Fibroblast of peridontal ligament (primary cell): ENCODE measurements at regions not wholly inside any gene's neighbourhood (a gene's known extent, or its start where the extent isn't known, plus 50 kb on each side); places are given as distances from the start of the nearest gene placed in this dataset.
A peak's percentile ranks its signal among the peaks of the same experiment; 100 is the strongest.

ENCODE experiments used
- DNase-seq: peaks from one replicate; pipeline ENCODE4 v3.0.0-alpha.2; 2010; ENCODE audit errors: extremely low read depth

DNA sequence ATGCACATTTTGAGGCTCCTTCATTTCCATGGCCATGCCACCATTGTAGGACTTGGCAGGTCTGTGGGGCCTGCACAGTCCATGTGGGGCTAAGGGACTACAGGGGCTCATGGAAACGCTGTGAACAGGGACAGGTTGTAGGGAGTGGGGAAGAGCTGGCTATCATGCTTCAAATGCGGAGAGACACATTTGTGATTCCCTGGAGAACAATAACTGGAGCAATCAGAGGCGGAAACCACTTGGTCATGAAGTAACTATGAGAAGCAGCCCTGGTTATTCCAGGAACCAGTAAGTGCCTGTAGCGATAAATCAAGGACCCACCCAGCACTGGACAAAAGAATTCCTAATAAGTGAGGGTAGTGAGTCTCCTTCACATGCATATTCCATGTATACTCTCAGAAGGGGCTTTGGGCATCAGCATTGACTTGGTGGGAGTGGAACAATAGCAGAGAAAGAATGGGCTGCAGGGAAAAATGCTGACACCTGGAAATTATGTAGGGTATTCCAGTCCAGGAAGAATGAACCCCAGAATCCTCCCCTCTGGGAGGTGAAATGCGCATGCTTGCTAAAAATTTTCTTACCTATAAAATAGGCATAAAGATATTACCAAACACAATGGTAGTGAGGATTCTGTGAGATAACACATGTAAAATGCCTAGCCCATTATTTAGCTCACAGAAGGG, 251.4 kb upstream of the ROPN1 start:
- DNase-seq: no peak

DNA sequence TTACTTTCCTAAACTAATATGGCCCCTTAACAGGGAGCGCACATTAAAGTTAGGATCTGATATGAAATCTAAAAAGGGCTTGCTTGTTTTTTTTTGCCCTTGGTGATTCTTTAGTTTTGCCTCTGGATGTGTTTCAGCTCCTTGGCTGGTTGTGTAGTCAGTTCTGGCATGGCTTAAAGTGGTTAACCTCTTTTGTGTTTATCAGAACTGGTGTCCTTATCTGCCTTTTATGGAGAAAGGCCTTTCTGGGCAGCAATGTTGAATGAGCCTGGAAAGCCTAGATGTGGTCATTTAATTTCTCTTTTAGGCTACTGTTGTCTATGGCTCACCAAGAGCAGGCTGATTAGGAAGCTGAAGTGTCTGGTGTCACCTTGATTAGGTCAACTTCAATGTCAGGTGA, 254.5 kb upstream of the ROPN1 start:
- DNase-seq: peak; percentile 11

DNA sequence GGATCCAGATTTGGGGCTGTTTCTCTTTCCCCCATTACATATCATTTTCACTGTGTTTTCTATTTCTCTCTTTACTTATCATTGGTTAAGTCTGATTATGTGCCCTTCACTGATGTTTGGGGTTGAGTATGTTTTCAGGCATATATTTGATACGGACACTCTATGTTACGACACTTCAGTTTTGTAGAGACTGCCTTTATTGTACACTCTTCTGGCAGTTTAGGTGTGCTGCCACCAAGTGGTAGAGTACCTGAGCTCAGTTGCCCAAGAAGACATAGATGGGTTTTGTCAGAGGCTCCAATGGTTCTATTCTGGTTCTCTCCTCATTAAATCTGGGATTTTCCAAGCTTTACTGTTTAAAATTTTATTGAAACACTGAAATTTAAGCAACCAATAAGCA, 255.0 kb upstream of the ROPN1 start:
- DNase-seq: no peak

DNA sequence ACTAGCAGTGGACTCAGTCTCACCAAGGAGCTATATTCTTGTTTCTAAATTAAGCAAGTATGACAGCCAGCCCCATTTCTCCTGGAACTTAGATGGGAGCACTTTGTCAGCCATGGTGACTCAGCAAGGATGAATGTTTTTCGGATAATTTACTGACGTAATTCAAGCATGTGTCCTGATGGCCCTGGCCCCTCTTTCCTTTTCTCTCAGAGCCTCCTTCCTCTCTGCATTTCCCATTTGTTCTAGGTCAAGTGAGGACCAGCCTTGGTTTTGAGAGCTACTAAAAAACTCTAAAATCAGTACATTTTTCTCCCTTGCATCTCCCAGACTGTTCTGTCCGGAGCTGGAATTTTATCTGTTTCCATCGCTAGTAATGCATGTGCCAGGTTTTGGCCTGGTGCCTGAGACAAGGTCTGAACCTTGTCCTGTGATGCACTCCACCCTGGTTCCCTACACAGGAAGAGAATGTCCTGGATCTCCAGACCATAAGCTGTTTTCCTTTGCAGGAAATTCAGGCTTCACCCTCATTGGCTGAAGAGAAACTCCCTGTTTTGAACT, 256.6 kb upstream of the ROPN1 start:
- peak; percentile 71 for DNase-seq

GRCh38 chr3:124249038-124249437, 257.1 kb upstream of the ROPN1 start:
- no peak for DNase-seq

- DNase-seq: no peak
These were observed 258.1 kb upstream of the ROPN1 start for GRCh38 chr3:124250053-124250452.

- no peak for DNase-seq
These were observed 264.2 kb upstream of the ROPN1 start for GRCh38 chr3:124256156-124256555.

GRCh38 chr3:124256599-124256998, 264.7 kb upstream of the ROPN1 start:
- no peak for DNase-seq

GRCh38 chr3:124257336-124257864, 265.5 kb upstream of the ROPN1 start:
- DNase-seq: no peak

DNA sequence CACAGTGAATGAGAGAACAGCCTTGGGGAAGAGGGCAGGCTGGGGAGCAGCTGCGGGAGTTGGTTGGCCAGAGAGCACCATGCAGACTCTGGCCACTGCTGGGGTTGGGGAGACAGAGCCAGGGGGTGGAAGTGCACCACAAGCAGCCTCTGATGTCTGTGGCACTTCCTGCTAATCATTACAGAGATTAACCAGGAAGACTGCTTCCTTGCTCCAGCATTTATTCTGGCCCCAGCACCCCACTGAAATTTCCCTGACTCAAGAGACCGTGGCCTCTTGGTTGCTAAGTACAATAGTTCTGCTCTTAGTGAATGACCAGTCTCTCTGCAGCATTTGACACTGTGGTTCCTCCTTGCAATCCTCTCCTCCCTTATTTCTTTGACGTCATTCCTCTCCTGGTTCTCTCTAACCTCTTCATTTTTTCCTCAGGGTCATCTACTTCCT, 266.2 kb upstream of the ROPN1 start:
- no peak for DNase-seq

GRCh38 chr3:124260206-124260915, 268.4 kb upstream of the ROPN1 start:
- DNase-seq: peak; percentile 75

DNA sequence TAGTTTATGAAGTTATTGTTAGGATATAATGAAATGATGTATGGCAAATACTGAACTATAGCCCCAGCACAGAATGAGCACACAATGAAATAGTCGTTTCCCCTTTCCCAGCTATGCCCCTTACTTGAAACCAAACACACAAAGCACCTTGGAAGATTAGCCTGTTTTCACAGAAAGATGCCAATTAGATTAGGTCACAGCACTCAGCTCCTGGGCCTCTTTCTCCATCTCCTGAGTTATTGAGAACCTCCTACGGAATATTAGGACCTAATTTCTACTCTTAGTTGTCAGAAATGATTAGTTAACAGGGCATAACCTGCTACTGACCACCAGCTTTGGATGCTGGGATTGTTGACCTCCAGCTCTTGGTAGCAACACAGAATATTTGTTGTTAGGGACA, 269.4 kb upstream of the ROPN1 start:
- DNase-seq: no peak

DNA sequence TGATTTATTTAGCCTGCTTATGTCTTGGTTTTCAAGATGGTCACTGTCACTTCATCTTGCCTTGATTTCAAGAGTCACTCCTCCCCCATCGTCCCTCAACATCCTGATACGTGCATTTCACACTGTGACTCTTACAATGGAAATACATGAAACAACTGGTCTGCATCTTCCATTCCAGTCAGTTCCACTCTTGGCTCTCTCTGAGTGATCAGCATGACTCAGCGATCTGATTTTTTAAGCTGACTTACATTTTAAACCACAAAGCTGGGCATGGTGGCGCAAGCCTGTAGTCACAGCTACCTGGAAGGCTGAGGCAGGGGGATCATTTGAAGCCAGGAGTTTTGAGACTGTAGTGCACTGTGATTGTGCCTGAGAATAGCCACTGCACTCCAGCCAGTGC, 271.2 kb upstream of the ROPN1 start:
- peak; percentile 95 for DNase-seq

- no peak for DNase-seq
These were observed 272.4 kb upstream of the ROPN1 start for GRCh38 chr3:124264346-124264745.

DNA sequence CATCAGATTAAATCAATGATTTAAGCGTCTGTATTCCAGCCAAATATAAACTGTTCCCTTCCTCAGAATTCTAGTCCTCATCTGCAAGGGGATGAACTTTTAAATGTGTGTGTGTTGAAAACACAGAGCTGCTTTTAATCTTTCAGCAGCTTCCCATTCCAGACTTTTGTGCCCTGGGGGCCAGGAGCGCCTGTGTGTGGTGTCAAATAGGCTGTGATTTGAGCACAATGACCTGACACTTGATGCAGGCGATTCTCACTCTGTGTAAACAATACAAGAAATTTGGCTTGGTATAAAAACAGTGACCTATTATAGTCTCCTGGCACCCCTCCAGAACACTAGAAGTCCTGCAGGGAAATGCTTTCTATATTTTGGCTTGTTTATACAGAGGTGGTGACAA, 274.6 kb upstream of the ROPN1 start:
- DNase-seq: no peak

DNA sequence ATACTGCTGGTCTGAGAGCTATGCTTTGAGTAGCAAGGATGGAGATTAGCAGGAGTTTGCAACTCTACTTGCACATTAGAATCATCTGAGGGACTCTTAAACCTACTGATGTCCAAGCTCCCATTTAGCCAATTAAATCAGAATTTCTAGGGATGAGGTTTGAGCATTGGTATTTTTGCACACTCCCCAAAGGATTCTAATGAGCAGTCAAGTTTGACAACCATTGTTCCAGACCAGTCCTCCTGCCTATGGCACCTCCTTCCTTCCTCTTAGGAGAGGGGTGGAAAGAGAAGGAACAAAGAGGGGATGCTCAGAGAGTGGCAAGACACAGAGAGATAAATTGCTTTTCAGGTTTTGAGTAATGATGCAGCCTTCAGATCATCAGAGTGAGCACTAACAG, 275.5 kb upstream of the ROPN1 start:
- no peak for DNase-seq

DNA sequence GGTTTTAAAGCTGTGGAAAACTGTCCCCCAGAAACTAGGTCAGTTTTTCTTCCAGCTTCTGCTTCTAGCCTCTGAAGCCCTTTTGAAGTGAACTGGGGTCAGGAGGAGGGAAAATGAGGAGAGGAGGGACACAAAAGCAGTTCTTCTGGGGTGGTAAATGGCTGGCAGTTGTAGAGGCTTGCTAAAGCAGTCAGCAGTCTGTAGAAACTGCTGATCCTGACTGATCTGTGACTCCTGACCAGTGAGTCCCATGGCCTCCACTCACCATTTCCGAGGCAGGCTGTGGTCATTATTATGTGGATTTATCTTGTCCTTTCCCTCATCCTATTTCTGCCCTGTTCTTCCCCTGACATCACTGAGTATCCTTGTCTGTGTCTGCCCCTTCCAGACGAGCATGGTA, 276.4 kb upstream of the ROPN1 start:
- DNase-seq: no peak

GRCh38 chr3:124269619-124270018, 277.7 kb upstream of the ROPN1 start:
- DNase-seq: no peak

GRCh38 chr3:124272605-124273151, 280.8 kb upstream of the ROPN1 start:
- DNase-seq: peak; percentile 37

GRCh38 chr3:124273651-124274050, 281.7 kb upstream of the ROPN1 start:
- DNase-seq: no peak

GRCh38 chr3:124274051-124274450, 282.1 kb upstream of the ROPN1 start:
- no peak for DNase-seq

DNA sequence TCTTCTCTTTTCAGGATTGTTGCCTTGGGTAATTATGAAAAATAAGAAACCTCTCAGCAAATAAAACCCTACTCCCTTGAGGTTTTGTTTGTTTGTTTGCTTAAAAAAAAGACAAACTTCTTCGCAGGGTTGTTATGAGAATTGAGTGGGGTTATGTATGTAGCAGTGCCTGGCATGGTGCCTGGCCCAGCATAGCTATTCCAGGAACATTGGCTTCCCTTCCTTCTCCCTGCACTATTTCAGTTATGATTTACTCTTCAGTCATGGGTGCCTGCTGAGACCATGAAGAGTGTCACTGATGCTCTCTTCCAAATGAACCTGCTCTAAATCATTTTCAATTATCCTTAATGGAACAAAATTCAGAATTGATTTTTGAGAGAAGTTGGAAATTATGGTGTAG, 283.5 kb upstream of the ROPN1 start:
- no peak for DNase-seq

GRCh38 chr3:124276133-124276532, 284.2 kb upstream of the ROPN1 start:
- no peak for DNase-seq
